ENCODE measurements at regions not wholly inside any gene's neighbourhood (a gene's known extent, or its start where the extent isn't known, plus 50 kb on each side); places are given as distances from the start of the nearest gene placed in this dataset.
"Not testable (repeated sequence)": the region's sequence is repeated elsewhere in the genome, so short reads cannot be mapped to it uniquely, and the experiment has no call there.

DNA sequence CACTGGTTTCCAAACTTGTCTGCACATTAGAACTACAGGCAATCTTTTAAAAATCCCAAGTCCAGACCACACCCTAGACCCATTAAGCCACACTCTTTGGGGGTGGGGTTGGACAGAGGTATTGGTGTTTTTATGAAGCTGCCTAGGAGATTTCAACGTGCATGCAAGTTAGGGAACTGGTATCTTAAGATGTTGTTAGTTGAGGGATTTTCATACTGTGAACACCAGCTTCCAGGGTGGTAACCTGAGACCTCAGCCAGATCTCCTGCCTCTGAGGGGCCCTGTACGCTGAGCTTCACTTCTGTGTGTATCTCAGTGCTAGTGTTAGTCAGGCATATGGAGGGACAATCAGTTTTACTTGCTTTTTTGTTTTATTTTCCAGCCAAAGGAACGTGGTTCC, 138.0 kb downstream of the UTRN start:
- H3K27me3 ChIP-seq = peaks cover 4% of the 10 kb centered on the region; the same call in 1 of the 2 replicates
- no peaks in the 10 kb centered on the region for H3K36me3 ChIP-seq
- no peak for DNase-seq
- no peak overlapping the region for H3K4me3 ChIP-seq (ENCODE audit: low read depth, low read length)
- TF ChIP-seq, protein P1, sequence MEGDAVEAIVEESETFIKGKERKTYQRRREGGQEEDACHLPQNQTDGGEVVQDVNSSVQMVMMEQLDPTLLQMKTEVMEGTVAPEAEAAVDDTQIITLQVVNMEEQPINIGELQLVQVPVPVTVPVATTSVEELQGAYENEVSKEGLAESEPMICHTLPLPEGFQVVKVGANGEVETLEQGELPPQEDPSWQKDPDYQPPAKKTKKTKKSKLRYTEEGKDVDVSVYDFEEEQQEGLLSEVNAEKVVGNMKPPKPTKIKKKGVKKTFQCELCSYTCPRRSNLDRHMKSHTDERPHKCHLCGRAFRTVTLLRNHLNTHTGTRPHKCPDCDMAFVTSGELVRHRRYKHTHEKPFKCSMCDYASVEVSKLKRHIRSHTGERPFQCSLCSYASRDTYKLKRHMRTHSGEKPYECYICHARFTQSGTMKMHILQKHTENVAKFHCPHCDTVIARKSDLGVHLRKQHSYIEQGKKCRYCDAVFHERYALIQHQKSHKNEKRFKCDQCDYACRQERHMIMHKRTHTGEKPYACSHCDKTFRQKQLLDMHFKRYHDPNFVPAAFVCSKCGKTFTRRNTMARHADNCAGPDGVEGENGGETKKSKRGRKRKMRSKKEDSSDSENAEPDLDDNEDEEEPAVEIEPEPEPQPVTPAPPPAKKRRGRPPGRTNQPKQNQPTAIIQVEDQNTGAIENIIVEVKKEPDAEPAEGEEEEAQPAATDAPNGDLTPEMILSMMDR (IDR thresholded peaks at IDR 0.05; ENCODE audit: low read depth, low read length) = no peak
- H3K9me3 ChIP-seq = no peaks in the 10 kb centered on the region
- H3K4me1 ChIP-seq = no peaks in the 10 kb centered on the region

DNA sequence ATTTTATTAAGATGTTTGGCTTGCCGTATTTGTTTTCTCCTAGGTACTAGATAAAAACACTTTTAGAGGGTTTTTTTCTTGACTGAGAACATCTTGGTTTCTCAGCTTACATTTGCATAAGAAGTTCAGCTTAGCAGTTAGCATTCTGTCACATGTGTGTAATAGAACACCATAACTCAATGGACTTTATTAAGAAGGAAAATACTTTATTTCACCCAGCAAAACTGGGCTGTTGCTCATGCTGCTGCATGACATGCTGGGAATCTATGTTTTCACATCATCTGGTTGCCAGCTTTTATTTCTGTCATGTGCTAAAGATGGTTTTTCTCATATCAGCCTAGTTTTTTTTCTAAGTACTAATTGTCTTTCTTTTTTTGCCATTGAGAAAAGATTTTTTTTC, 144.6 kb downstream of the UTRN start:
- no peaks in the 10 kb centered on the region for H3K36me3 ChIP-seq
- no peak for DNase-seq

DNA sequence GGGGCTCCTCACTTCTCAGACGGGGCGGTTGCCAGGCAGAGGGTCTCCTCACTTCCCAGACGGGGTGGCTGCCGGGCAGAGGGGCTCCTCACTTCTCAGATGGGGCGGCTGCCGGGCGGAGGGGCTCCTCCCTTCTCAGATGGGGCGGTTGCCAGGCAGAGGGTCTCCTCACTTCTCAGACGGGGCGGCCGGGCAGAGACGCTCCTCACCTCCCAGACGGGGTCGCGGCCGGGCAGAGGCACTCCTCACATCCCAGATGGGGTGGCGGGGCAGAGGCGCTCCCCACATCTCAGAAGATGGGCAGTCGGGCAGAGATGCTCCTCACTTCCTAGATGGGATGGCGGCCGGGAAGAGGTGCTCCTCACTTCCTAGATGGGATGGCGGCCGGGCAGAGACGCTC, 148.3 kb downstream of the UTRN start:
- H3K4me1 ChIP-seq; DNase-seq; H3K4me3 ChIP-seq (ENCODE audit: low read depth, low read length); H3K27me3 ChIP-seq; H3K36me3 ChIP-seq; H3K9me3 ChIP-seq: not testable (repeated sequence)

More for the DNA sequence above, 144.6 kb downstream of the UTRN start:
- no peaks in the 10 kb centered on the region for H3K9me3 ChIP-seq
- TF ChIP-seq, protein P1 (IDR thresholded peaks at IDR 0.05; ENCODE audit: low read depth, low read length) = no peak
- peaks cover 7% of the 10 kb centered on the region; the same call in 1 of the 2 replicates for H3K27me3 ChIP-seq
- H3K4me3 ChIP-seq (ENCODE audit: low read depth, low read length) = no peak overlapping the region
- no peaks in the 10 kb centered on the region for H3K4me1 ChIP-seq

DNA sequence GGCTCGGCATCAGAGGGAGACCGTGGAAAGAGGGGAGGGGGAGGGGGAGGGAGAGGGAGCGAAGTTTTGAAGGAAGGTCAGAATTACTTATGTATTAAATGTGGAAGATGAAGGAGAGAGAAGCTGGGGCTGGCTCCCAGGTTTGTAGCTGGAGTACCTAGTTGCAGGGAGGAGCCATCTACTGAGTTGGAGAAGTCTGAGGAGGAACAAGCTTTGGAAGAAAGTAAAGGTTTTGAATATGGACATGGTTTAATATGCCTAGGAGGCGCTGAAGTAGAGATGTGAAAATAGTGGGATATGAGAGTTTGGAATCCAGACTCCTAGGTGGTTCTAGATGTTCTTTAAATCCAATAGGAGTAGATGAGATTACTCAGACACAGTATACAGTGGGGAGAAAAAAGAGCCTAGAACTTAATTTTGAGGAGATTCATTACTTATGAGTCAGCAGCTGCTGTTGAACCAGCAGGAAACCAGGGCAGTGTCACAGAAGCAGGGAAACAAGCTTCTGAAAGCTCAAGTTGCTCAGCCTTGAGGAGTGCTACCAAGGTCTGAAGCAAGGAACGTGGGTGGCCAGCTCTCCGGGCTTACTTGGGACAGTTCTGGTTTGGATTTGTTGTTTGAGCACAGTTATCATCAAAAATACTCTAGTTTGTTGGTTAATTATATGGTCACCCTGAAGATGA, 149.3 kb downstream of the UTRN start:
- no peak overlapping the region for H3K4me3 ChIP-seq (ENCODE audit: low read depth, low read length)

DNA sequence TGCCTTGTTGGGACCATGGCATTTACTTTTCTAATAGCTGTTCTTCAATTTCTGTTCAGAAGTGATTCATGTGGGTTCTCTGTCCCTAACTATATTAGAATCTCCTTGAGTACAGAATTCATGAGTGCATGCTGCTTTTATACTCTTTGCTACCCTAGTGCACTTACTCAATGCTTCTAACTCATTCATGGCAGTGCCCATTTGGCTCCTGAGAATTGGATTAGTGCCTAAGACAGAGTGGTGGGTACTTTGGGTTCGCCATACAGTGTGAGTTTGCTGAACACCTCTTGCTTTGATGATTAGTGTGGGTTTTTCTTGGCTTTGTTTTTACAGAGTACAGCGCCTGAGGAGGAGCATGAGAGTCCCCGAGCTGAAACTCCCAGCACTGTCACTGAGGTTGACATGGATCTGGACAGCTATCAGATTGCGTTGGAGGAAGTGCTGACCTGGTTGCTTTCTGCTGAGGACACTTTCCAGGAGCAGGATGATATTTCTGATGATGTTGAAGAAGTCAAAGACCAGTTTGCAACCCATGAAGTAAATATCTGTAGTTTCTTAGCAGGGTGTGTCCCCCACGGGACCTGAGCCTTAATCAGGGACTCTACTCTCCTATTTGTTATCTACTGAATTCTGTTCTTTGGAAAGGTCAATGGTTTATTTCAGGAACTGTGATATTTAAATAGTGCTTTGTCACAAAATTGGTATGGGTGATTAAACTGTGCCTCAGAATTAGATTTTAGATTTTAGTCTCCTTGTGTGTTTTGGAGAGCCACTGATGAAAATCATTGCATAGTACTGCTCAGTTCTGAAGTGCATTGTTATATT, 150.7 kb downstream of the UTRN start:
- DNase-seq = no peak
- H3K4me3 ChIP-seq (ENCODE audit: low read depth, low read length) = no peak overlapping the region
- TF ChIP-seq, protein P1 (IDR thresholded peaks at IDR 0.05; ENCODE audit: low read depth, low read length) = no peak
- H3K36me3 ChIP-seq = no peaks in the 10 kb centered on the region
- H3K9me3 ChIP-seq = no peaks in the 10 kb centered on the region
- H3K4me1 ChIP-seq = no peaks in the 10 kb centered on the region
- 0 out of 2 replicates have a peak, but pooled peaks cover 3% of the 10 kb centered on the region for H3K27me3 ChIP-seq

More for the DNA sequence above, 149.3 kb downstream of the UTRN start:
- no peak for DNase-seq
- Histone ChIP-seq H3K27me3 (0 out of 2 replicates have a peak, but pooled peaks cover 3% of the 10 kb centered on the region), H3K36me3 (no peaks in the 10 kb centered on the region), H3K9me3 (no peaks in the 10 kb centered on the region), H3K4me1 (no peaks in the 10 kb centered on the region)
- TF ChIP-seq, protein P1 (IDR thresholded peaks at IDR 0.05; ENCODE audit: low read depth, low read length) = no peak

DNA sequence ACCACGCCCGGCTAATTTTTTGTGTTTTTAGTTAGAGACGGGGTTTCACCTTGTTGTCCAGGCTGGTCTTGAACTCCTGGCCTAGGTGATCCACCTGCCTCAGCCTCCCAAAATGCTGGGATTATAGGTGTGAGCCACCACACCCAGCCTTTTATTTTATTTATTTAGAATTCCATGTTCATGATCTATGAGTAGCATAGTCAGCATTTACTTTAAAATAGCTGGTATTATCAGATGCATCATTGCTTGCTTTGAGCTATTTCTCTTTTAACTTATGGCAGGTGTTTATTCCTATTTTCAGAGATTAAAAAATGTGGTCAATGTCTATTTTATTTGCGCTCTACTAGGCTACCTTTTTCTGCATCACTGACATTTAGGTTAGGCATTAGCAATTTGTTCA, 152.0 kb downstream of the UTRN start:
- no peaks in the 10 kb centered on the region for H3K27me3 ChIP-seq
- H3K36me3 ChIP-seq = no peaks in the 10 kb centered on the region
- H3K4me1 ChIP-seq = no peaks in the 10 kb centered on the region
- TF ChIP-seq, protein P1 (IDR thresholded peaks at IDR 0.05; ENCODE audit: low read depth, low read length) = no peak
- H3K9me3 ChIP-seq = no peaks in the 10 kb centered on the region; the same call in 1 of the 2 replicates
- DNase-seq = no peak
- no peak overlapping the region for H3K4me3 ChIP-seq (ENCODE audit: low read depth, low read length)
